GM23338 (cell line): ENCODE measurements at regions not wholly inside any gene's neighbourhood (a gene's known extent, or its start where the extent isn't known, plus 50 kb on each side); places are given as distances from the start of the nearest gene placed in this dataset.

Experiments
- ATAC-seq: fragments of 200-7000 bp; cut with Tn5 transposase; 3 replicates; pipeline ENCODE4 v1.9.1; 2020
- DNase-seq: peaks from one replicate; pipeline ENCODE4 v3.0.0-alpha.2; 2015; ENCODE audit warnings: low spot score
- H2AFZ ChIP-seq: fragments of 200-600 bp; sonication (generic); 2 replicates; pipeline ENCODE4 v1.8.0; 2016; ENCODE audit warnings: antibody characterized with exemption, mild to moderate bottlenecking, moderate library complexity
- H3F3A ChIP-seq: fragments of 200-600 bp; sonication (generic); replicated peaks from 2 replicates; pipeline ENCODE4 v1.8.0; 2017; ENCODE audit warnings: antibody characterized with exemption, mixed run types, low read depth
- H3K27ac ChIP-seq: fragments of 200-600 bp; sonication (generic); 2 replicates; pipeline ENCODE4 v1.6.1; 2016; ENCODE audit warnings: low read depth
- H3K27me3 ChIP-seq: fragments of 200-600 bp; sonication (generic); 2 replicates; pipeline ENCODE4 v1.8.0; 2016; ENCODE audit warnings: mild to moderate bottlenecking, mixed run types, moderate library complexity; ENCODE audit not compliant: insufficient read depth
- H3K36me3 ChIP-seq: fragments of 200-600 bp; sonication (generic); 2 replicates; pipeline ENCODE4 v1.8.0; 2016; ENCODE audit warnings: mild to moderate bottlenecking; ENCODE audit not compliant: insufficient read depth
- H3K4me1 ChIP-seq: fragments of 200-600 bp; sonication (generic); 2 replicates; pipeline ENCODE4 v1.8.0; 2016; ENCODE audit warnings: mild to moderate bottlenecking, moderate library complexity; ENCODE audit not compliant: insufficient read depth
- H3K4me2 ChIP-seq: fragments of 200-600 bp; sonication (generic); 2 replicates; pipeline ENCODE4 v1.7.1; 2017; ENCODE audit warnings: mixed run types
- H3K4me3 ChIP-seq: fragments of 200-600 bp; sonication (generic); 2 replicates; pipeline ENCODE4 v1.6.1; 2016; ENCODE audit warnings: mixed run types
- H3K79me2 ChIP-seq: fragments of 200-600 bp; sonication (generic); replicated peaks from 2 replicates; pipeline ENCODE4 v1.8.0; 2017; ENCODE audit warnings: mild to moderate bottlenecking; ENCODE audit not compliant: insufficient read depth
- H3K9me2 ChIP-seq: fragments of 200-600 bp; sonication (generic); 2 replicates; pipeline ENCODE4 v1.8.0; 2017; ENCODE audit not compliant: insufficient read depth
- H4K20me1 ChIP-seq: fragments of 200-600 bp; sonication (generic); replicated peaks from 2 replicates; pipeline ENCODE4 v1.8.0; 2017; ENCODE audit warnings: mild to moderate bottlenecking; ENCODE audit not compliant: insufficient read depth
- H3K27ac Mint-ChIP-seq: 2 replicates; pipeline ENCODE4 v1.8.0; 2020; ENCODE audit warnings: inconsistent platforms, mild to moderate bottlenecking, moderate library complexity, mixed read lengths
- H3K27me3 Mint-ChIP-seq: 3 replicates; pipeline ENCODE4 v1.8.0; 2022; ENCODE audit warnings: low read depth, mild to moderate bottlenecking, moderate library complexity, mixed read lengths, inconsistent platforms; ENCODE audit not compliant: insufficient read depth, poor library complexity
- H3K36me3 Mint-ChIP-seq: 3 replicates; pipeline ENCODE4 v1.8.0; 2021; ENCODE audit warnings: low read depth, mild to moderate bottlenecking, inconsistent platforms, moderate library complexity, mixed read lengths
- H3K4me1 Mint-ChIP-seq: 3 replicates; pipeline ENCODE4 v1.8.0; 2020; ENCODE audit warnings: mild to moderate bottlenecking, inconsistent platforms, mixed read lengths
- H3K4me3 Mint-ChIP-seq: 3 replicates; pipeline ENCODE4 v1.8.0; 2021; ENCODE audit warnings: moderate library complexity, mild to moderate bottlenecking, inconsistent platforms, mixed read lengths
- H3K9me3 Mint-ChIP-seq: 3 replicates; pipeline ENCODE4 v1.8.0; 2020; ENCODE audit warnings: moderate library complexity, mild to moderate bottlenecking, inconsistent platforms, mixed read lengths
- CREB1 ChIP-seq: fragments of 250-450 bp; sonication (Bioruptor Pico); IDR thresholded peaks from 2 replicates; pipeline ENCODE4 v1.5.0; 2020; ENCODE audit warnings: low read depth, mild to moderate bottlenecking, moderate library complexity
- CTCF ChIP-seq, 2 experiments: fragments of 200-600 bp in 1 of 2; sonication (generic) in 1 of 2; conservative IDR thresholded peaks; 2 replicates each; pipeline versions ENCODE4 v1.5.1 to v1.6.1; 2016 to 2017; ENCODE audit warnings: antibody characterized with exemption in 2 of 2, low read depth in 2 of 2, mild to moderate bottlenecking in 2 of 2, moderate library complexity in 1 of 2
- ETS1 ChIP-seq: IDR thresholded peaks from 2 replicates; pipeline ENCODE4 v1.6.1; 2016; ENCODE audit warnings: antibody characterized with exemption
- EZH2 ChIP-seq: fragments of 200-600 bp; sonication (generic); IDR thresholded peaks from one replicate; pipeline ENCODE4 v1.8.0; 2017; ENCODE audit warnings: antibody characterized with exemption, mild to moderate bottlenecking, low read depth; ENCODE audit not compliant: unreplicated experiment
- EZH2phosphoT487 ChIP-seq: fragments of 200-600 bp; sonication (generic); IDR thresholded peaks from one replicate; pipeline ENCODE4 v1.8.1; 2018; ENCODE audit warnings: antibody characterized with exemption; ENCODE audit not compliant: unreplicated experiment
- JUNB ChIP-seq: IDR thresholded peaks from one replicate; pipeline ENCODE4 v1.6.1; 2016; ENCODE audit warnings: antibody characterized with exemption; ENCODE audit not compliant: unreplicated experiment
- NANOG ChIP-seq: IDR thresholded peaks from 2 replicates; pipeline ENCODE4 v1.6.1; 2016; ENCODE audit warnings: antibody characterized with exemption, borderline replicate concordance
- POLR2AphosphoS5 ChIP-seq: IDR thresholded peaks from 2 replicates; pipeline ENCODE4 v1.6.1; 2016; ENCODE audit warnings: antibody characterized with exemption, low read depth
- REST ChIP-seq: IDR thresholded peaks from one replicate; pipeline ENCODE4 v1.6.1; 2018; ENCODE audit warnings: antibody characterized with exemption; ENCODE audit not compliant: unreplicated experiment
- STAT1 ChIP-seq: IDR thresholded peaks from one replicate; pipeline ENCODE4 v1.6.1; 2016; ENCODE audit warnings: antibody characterized with exemption; ENCODE audit not compliant: unreplicated experiment
- ZNF114 ChIP-seq: fragments of 250-450 bp; sonication (Bioruptor Pico); IDR thresholded peaks from 2 replicates; pipeline ENCODE4 v1.5.0; 2020; ENCODE audit warnings: mild to moderate bottlenecking, moderate library complexity
- ZNF331 ChIP-seq: fragments of 250-450 bp; sonication (Bioruptor Pico); IDR thresholded peaks from 2 replicates; pipeline ENCODE4 v1.5.0; 2020; ENCODE audit warnings: low read depth, mild to moderate bottlenecking, moderate library complexity
- ZNF462 ChIP-seq: fragments of 250-450 bp; sonication (Bioruptor Pico); IDR thresholded peaks from 2 replicates; pipeline ENCODE4 v1.5.0; 2020; ENCODE audit warnings: mild to moderate bottlenecking, moderate library complexity

- no peaks in the 10 kb centered on the region for H3K9me2 ChIP-seq
- ATAC-seq: peak; percentile 60
- H3K4me3 ChIP-seq: no peak overlapping the region
- no peaks in the 10 kb centered on the region for H3K27me3 Mint-ChIP-seq
- H3K27me3 ChIP-seq: no peaks in the 10 kb centered on the region
- no peak overlapping the region for H3K27ac Mint-ChIP-seq
- no peaks in the 10 kb centered on the region for H3K9me3 Mint-ChIP-seq
- no peaks in the 10 kb centered on the region for H3K79me2 ChIP-seq
- peak; percentile 24 for DNase-seq
- peak overlapping the region; percentile 43; the same call in 1 of the 2 replicates for H2AFZ ChIP-seq
- no peaks in the 10 kb centered on the region for H3F3A ChIP-seq
- no peak overlapping the region for H3K4me3 Mint-ChIP-seq
- H3K27ac ChIP-seq: no peak overlapping the region
- peaks cover 14% of the 10 kb centered on the region; the same call in 2 of the 3 replicates for H3K4me1 Mint-ChIP-seq
- no peaks in the 10 kb centered on the region for H3K36me3 ChIP-seq
- H3K4me1 ChIP-seq: peaks cover 8% of the 10 kb centered on the region
- no peak overlapping the region for H3K4me2 ChIP-seq
- no peak for TF ChIP-seq REST
- no peak for TF ChIP-seq ETS1
- no peak for TF ChIP-seq EZH2
- no peak for TF ChIP-seq EZH2phosphoT487
- TF ChIP-seq POLR2AphosphoS5: no peak
- TF ChIP-seq JUNB: no peak
- no peak for TF ChIP-seq CTCF (conservative IDR thresholded peaks at IDR 0.05; ENCODE audit: low read depth in 2 of 2)
- no peak for TF ChIP-seq CREB1 (CRISPR knock-in tag)
- TF ChIP-seq ZNF331 (CRISPR knock-in tag): no peak
- no peak for TF ChIP-seq STAT1
- no peak for TF ChIP-seq ZNF114 (CRISPR knock-in tag)
- TF ChIP-seq ZNF462 (CRISPR knock-in tag): no peak
- TF ChIP-seq NANOG: no peak
- no peaks in the 10 kb centered on the region for H3K36me3 Mint-ChIP-seq
- no peaks in the 10 kb centered on the region for H4K20me1 ChIP-seq
Measured at GRCh38 chr20:17129089-17129488, 97.8 kb upstream of the PCSK2 start.
